ENCODE measurements at regions not wholly inside any gene's neighbourhood (a gene's known extent, or its start where the extent isn't known, plus 50 kb on each side); places are given as distances from the start of the nearest gene placed in this dataset.

GRCh38 chr7:156219307-156220077, 407.2 kb upstream of the SHH start:
- H3K36me3 ChIP-seq (ENCODE audit: insufficient read depth, low read length), result no peaks in the 10 kb centered on the region
- no peak overlapping the region for H3K4me3 ChIP-seq (ENCODE audit: low read length)
- H2AFZ ChIP-seq (ENCODE audit: low read depth, low read length), result no peak overlapping the region
- peaks cover 5% of the 10 kb centered on the region for H3K27me3 ChIP-seq (ENCODE audit: insufficient read depth, low read length)
- no peaks in the 10 kb centered on the region for H3K9me3 ChIP-seq (ENCODE audit: low read length)
- H3K4me1 ChIP-seq (ENCODE audit: insufficient read depth, low read length), result no peaks in the 10 kb centered on the region

GRCh38 chr7:156218544-156219306, 406.5 kb upstream of the SHH start:
- Histone ChIP-seq H3K36me3 (ENCODE audit: insufficient read depth, low read length) (no peaks in the 10 kb centered on the region), H2AFZ (ENCODE audit: low read depth, low read length) (no peak overlapping the region), H3K4me3 (ENCODE audit: low read length) (no peak overlapping the region), H3K27me3 (ENCODE audit: insufficient read depth, low read length) (peaks cover 5% of the 10 kb centered on the region), H3K4me1 (ENCODE audit: insufficient read depth, low read length) (no peaks in the 10 kb centered on the region), H3K9me3 (ENCODE audit: low read length) (no peaks in the 10 kb centered on the region)

GRCh38 chr7:156217803-156218202, 405.5 kb upstream of the SHH start:
- Histone ChIP-seq H3K4me3 (ENCODE audit: low read length) (no peak overlapping the region), H3K27me3 (ENCODE audit: insufficient read depth, low read length) (peaks cover 5% of the 10 kb centered on the region), H3K9me3 (ENCODE audit: low read length) (no peaks in the 10 kb centered on the region), H3K4me1 (ENCODE audit: insufficient read depth, low read length) (no peaks in the 10 kb centered on the region), H2AFZ (ENCODE audit: low read depth, low read length) (no peak overlapping the region), H3K36me3 (ENCODE audit: insufficient read depth, low read length) (no peaks in the 10 kb centered on the region)

GRCh38 chr7:156209087-156209486, 396.8 kb upstream of the SHH start:
- no peak overlapping the region for H3K4me3 ChIP-seq (ENCODE audit: low read length)
- H3K9me3 ChIP-seq (ENCODE audit: low read length), result no peaks in the 10 kb centered on the region
- no peak overlapping the region for H2AFZ ChIP-seq (ENCODE audit: low read depth, low read length)
- H3K36me3 ChIP-seq (ENCODE audit: insufficient read depth, low read length), result no peaks in the 10 kb centered on the region
- no peaks in the 10 kb centered on the region for H3K4me1 ChIP-seq (ENCODE audit: insufficient read depth, low read length)
- peaks cover 4% of the 10 kb centered on the region for H3K27me3 ChIP-seq (ENCODE audit: insufficient read depth, low read length)

- Histone ChIP-seq H3K9me3 (ENCODE audit: low read length) (no peaks in the 10 kb centered on the region), H3K4me3 (ENCODE audit: low read length) (no peak overlapping the region), H3K27me3 (ENCODE audit: insufficient read depth, low read length) (peaks cover 4% of the 10 kb centered on the region), H3K4me1 (ENCODE audit: insufficient read depth, low read length) (no peaks in the 10 kb centered on the region), H3K36me3 (ENCODE audit: insufficient read depth, low read length) (no peaks in the 10 kb centered on the region), H2AFZ (ENCODE audit: low read depth, low read length) (no peak overlapping the region)
These were observed 395.0 kb upstream of the SHH start for GRCh38 chr7:156207306-156207705.

GRCh38 chr7:156206174-156206573, 393.9 kb upstream of the SHH start:
- H2AFZ ChIP-seq (ENCODE audit: low read depth, low read length), result no peak overlapping the region
- H3K4me1 ChIP-seq (ENCODE audit: insufficient read depth, low read length), result no peaks in the 10 kb centered on the region
- no peak overlapping the region for H3K4me3 ChIP-seq (ENCODE audit: low read length)
- no peaks in the 10 kb centered on the region for H3K36me3 ChIP-seq (ENCODE audit: insufficient read depth, low read length)
- peaks cover 4% of the 10 kb centered on the region for H3K27me3 ChIP-seq (ENCODE audit: insufficient read depth, low read length)
- no peaks in the 10 kb centered on the region for H3K9me3 ChIP-seq (ENCODE audit: low read length)

GRCh38 chr7:156204820-156205219, 392.6 kb upstream of the SHH start:
- peaks cover 4% of the 10 kb centered on the region for H3K27me3 ChIP-seq (ENCODE audit: insufficient read depth, low read length)
- no peak overlapping the region for H2AFZ ChIP-seq (ENCODE audit: low read depth, low read length)
- H3K9me3 ChIP-seq (ENCODE audit: low read length), result no peaks in the 10 kb centered on the region
- no peaks in the 10 kb centered on the region for H3K36me3 ChIP-seq (ENCODE audit: insufficient read depth, low read length)
- H3K4me3 ChIP-seq (ENCODE audit: low read length), result no peak overlapping the region
- no peaks in the 10 kb centered on the region for H3K4me1 ChIP-seq (ENCODE audit: insufficient read depth, low read length)

GRCh38 chr7:156203923-156204322, 391.7 kb upstream of the SHH start:
- H3K27me3 ChIP-seq (ENCODE audit: insufficient read depth, low read length), result peaks cover 4% of the 10 kb centered on the region
- no peak overlapping the region for H2AFZ ChIP-seq (ENCODE audit: low read depth, low read length)
- H3K4me3 ChIP-seq (ENCODE audit: low read length), result no peak overlapping the region
- H3K4me1 ChIP-seq (ENCODE audit: insufficient read depth, low read length), result no peaks in the 10 kb centered on the region
- H3K9me3 ChIP-seq (ENCODE audit: low read length), result no peaks in the 10 kb centered on the region
- no peaks in the 10 kb centered on the region for H3K36me3 ChIP-seq (ENCODE audit: insufficient read depth, low read length)

GRCh38 chr7:156198277-156198676, 386.0 kb upstream of the SHH start:
- H2AFZ ChIP-seq (ENCODE audit: low read depth, low read length), result no peak overlapping the region
- H3K4me1 ChIP-seq (ENCODE audit: insufficient read depth, low read length), result no peaks in the 10 kb centered on the region
- H3K27me3 ChIP-seq (ENCODE audit: insufficient read depth, low read length), result no peaks in the 10 kb centered on the region
- H3K36me3 ChIP-seq (ENCODE audit: insufficient read depth, low read length), result no peaks in the 10 kb centered on the region
- no peaks in the 10 kb centered on the region for H3K9me3 ChIP-seq (ENCODE audit: low read length)
- no peak overlapping the region for H3K4me3 ChIP-seq (ENCODE audit: low read length)

- no peaks in the 10 kb centered on the region for H3K27me3 ChIP-seq (ENCODE audit: insufficient read depth, low read length)
- no peaks in the 10 kb centered on the region for H3K4me1 ChIP-seq (ENCODE audit: insufficient read depth, low read length)
- H3K9me3 ChIP-seq (ENCODE audit: low read length), result no peaks in the 10 kb centered on the region
- no peaks in the 10 kb centered on the region for H3K36me3 ChIP-seq (ENCODE audit: insufficient read depth, low read length)
- no peak overlapping the region for H2AFZ ChIP-seq (ENCODE audit: low read depth, low read length)
- H3K4me3 ChIP-seq (ENCODE audit: low read length), result no peak overlapping the region
These were observed 384.4 kb upstream of the SHH start for GRCh38 chr7:156196649-156197048.

- Histone ChIP-seq H3K9me3 (ENCODE audit: low read length) (no peaks in the 10 kb centered on the region), H2AFZ (ENCODE audit: low read depth, low read length) (no peak overlapping the region), H3K4me1 (ENCODE audit: insufficient read depth, low read length) (no peaks in the 10 kb centered on the region), H3K36me3 (ENCODE audit: insufficient read depth, low read length) (no peaks in the 10 kb centered on the region), H3K4me3 (ENCODE audit: low read length) (no peak overlapping the region), H3K27me3 (ENCODE audit: insufficient read depth, low read length) (no peaks in the 10 kb centered on the region)
These were observed 383.0 kb upstream of the SHH start for GRCh38 chr7:156195276-156195675.

GRCh38 chr7:156194813-156195212, 382.6 kb upstream of the SHH start:
- H3K4me1 ChIP-seq (ENCODE audit: insufficient read depth, low read length), result no peaks in the 10 kb centered on the region
- no peak overlapping the region for H2AFZ ChIP-seq (ENCODE audit: low read depth, low read length)
- no peak overlapping the region for H3K4me3 ChIP-seq (ENCODE audit: low read length)
- no peaks in the 10 kb centered on the region for H3K36me3 ChIP-seq (ENCODE audit: insufficient read depth, low read length)
- no peaks in the 10 kb centered on the region for H3K27me3 ChIP-seq (ENCODE audit: insufficient read depth, low read length)
- H3K9me3 ChIP-seq (ENCODE audit: low read length), result no peaks in the 10 kb centered on the region

GRCh38 chr7:156192921-156193320, 380.7 kb upstream of the SHH start:
- Histone ChIP-seq H3K4me1 (ENCODE audit: insufficient read depth, low read length) (no peaks in the 10 kb centered on the region), H3K9me3 (ENCODE audit: low read length) (no peaks in the 10 kb centered on the region), H3K36me3 (ENCODE audit: insufficient read depth, low read length) (no peaks in the 10 kb centered on the region), H3K4me3 (ENCODE audit: low read length) (no peak overlapping the region), H2AFZ (ENCODE audit: low read depth, low read length) (no peak overlapping the region), H3K27me3 (ENCODE audit: insufficient read depth, low read length) (no peaks in the 10 kb centered on the region)
